AG04450 (cell line): ENCODE measurements at regions not wholly inside any gene's neighbourhood (a gene's known extent, or its start where the extent isn't known, plus 50 kb on each side); places are given as distances from the start of the nearest gene placed in this dataset.

Experiments used
- CTCF ChIA-PET: fragments of 300-600, 350-600 bp; formaldehyde crosslinking; extraction: SDS; loops from one replicate; lab custom pipeline; 2022; ENCODE audit warnings: antibody characterized with exemption, inconsistent platforms; lab: Charles Lee
- POLR2A ChIA-PET: fragments of 350-600 bp; formaldehyde crosslinking; extraction: SDS; loops from one replicate; lab custom pipeline; 2021; ENCODE audit warnings: antibody characterized with exemption, inconsistent platforms; lab: Yijun Ruan, JAX
- DNase-seq: peaks from one replicate; pipeline ENCODE4 v3.0.0-alpha.2; 2011; ENCODE audit warnings: low read depth, low spot score
- H3K27ac ChIP-seq: one replicate; pipeline ENCODE4 v1.5.1; 2012; ENCODE audit warnings: low read depth, low read length, control low read depth
- H3K27me3 ChIP-seq: one replicate; pipeline ENCODE4 v1.6.0; 2012; ENCODE audit warnings: low read length; ENCODE audit not compliant: control insufficient read depth, insufficient read depth
- H3K4me3 ChIP-seq: 2 replicates; pipeline ENCODE4 v1.5.1; 2011; ENCODE audit warnings: mild to moderate bottlenecking, low read depth, low read length, control low read depth
- H3K9me3 ChIP-seq: 2 replicates; pipeline ENCODE4 v1.5.1; 2012; ENCODE audit warnings: low read length; ENCODE audit not compliant: control insufficient read depth, insufficient read depth
- TF ChIP-seq, protein P1 (sequence below): IDR thresholded peaks from 2 replicates; pipeline ENCODE4 v1.5.1; 2011; ENCODE audit warnings: low read depth, low read length, control low read depth, inconsistent platforms

DNA sequence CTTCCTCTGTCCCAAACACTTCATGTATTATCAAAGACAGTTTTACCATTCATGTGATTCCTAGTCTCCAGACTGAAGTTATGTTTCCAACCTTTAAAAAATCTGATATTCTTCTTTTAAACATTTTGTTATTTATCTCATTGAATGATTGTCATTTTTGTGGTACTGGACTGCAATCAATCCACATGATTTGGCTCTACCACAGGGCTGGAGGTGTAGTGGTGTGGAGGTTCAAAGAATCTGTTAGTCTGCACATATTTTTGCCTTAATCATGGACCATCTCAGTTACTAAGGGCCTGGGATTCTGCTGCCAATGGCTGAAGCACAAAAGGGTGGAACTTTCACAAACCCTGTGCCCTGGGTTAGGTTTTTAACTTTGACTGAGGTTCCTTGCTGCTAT lies 164.1 kb upstream of the JAG1 start:
- TF ChIP-seq, protein P1, sequence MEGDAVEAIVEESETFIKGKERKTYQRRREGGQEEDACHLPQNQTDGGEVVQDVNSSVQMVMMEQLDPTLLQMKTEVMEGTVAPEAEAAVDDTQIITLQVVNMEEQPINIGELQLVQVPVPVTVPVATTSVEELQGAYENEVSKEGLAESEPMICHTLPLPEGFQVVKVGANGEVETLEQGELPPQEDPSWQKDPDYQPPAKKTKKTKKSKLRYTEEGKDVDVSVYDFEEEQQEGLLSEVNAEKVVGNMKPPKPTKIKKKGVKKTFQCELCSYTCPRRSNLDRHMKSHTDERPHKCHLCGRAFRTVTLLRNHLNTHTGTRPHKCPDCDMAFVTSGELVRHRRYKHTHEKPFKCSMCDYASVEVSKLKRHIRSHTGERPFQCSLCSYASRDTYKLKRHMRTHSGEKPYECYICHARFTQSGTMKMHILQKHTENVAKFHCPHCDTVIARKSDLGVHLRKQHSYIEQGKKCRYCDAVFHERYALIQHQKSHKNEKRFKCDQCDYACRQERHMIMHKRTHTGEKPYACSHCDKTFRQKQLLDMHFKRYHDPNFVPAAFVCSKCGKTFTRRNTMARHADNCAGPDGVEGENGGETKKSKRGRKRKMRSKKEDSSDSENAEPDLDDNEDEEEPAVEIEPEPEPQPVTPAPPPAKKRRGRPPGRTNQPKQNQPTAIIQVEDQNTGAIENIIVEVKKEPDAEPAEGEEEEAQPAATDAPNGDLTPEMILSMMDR = no peak
- H3K27ac ChIP-seq = no peak overlapping the region
- no peak for DNase-seq
- CTCF ChIA-PET = no interaction called here
- POLR2A ChIA-PET = no interaction called here
- no peak overlapping the region for H3K4me3 ChIP-seq
- no peaks in the 10 kb centered on the region for H3K9me3 ChIP-seq
- H3K27me3 ChIP-seq = no peaks in the 10 kb centered on the region

GRCh38 chr20:10842116-10842515 lies 168.3 kb upstream of the JAG1 start:
- DNase-seq = no peak
- Histone ChIP-seq H3K27ac (no peak overlapping the region), H3K9me3 (no peaks in the 10 kb centered on the region), H3K4me3 (no peak overlapping the region), H3K27me3 (no peaks in the 10 kb centered on the region)
- TF ChIP-seq, protein P1 = no peak
- ChIA-PET CTCF (no interaction called here), POLR2A (no interaction called here)

GRCh38 chr20:10843146-10843711 lies 169.4 kb upstream of the JAG1 start:
- DNase-seq = no peak
- CTCF ChIA-PET = no interaction called here
- H3K4me3 ChIP-seq = no peak overlapping the region
- no peak overlapping the region for H3K27ac ChIP-seq
- no peaks in the 10 kb centered on the region for H3K27me3 ChIP-seq
- H3K9me3 ChIP-seq = no peaks in the 10 kb centered on the region
- TF ChIP-seq, protein P1 = no peak
- POLR2A ChIA-PET = no interaction called here

DNA sequence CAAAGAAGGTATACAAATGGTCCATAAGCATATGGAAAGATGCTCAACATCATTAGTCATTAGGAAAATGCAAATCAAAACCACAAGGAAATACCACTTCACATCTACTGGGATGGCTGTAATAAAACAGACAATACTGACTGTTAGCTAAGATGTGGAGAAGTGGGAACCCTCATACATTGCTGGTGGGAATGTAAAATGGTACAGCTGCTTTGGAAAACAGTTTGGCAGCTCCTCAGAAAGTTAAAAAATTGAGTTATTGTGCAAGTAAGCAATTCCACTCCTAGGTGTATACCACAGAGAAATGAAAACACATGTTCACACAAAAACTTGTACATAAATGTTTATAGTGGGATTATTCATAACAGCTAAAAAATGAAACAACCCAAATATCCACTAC lies 173.0 kb upstream of the JAG1 start:
- ChIA-PET POLR2A (no interaction called here), CTCF (interaction anchor here (0.8 kb wide), 1 partner anchor 172 kb away, joined by 3 read pairs; no protein-coding TSS in a partner anchor)
- no peak overlapping the region for H3K27ac ChIP-seq
- H3K9me3 ChIP-seq = no peaks in the 10 kb centered on the region
- DNase-seq = no peak
- H3K27me3 ChIP-seq = no peaks in the 10 kb centered on the region
- TF ChIP-seq, protein P1 = no peak
- no peak overlapping the region for H3K4me3 ChIP-seq

DNA sequence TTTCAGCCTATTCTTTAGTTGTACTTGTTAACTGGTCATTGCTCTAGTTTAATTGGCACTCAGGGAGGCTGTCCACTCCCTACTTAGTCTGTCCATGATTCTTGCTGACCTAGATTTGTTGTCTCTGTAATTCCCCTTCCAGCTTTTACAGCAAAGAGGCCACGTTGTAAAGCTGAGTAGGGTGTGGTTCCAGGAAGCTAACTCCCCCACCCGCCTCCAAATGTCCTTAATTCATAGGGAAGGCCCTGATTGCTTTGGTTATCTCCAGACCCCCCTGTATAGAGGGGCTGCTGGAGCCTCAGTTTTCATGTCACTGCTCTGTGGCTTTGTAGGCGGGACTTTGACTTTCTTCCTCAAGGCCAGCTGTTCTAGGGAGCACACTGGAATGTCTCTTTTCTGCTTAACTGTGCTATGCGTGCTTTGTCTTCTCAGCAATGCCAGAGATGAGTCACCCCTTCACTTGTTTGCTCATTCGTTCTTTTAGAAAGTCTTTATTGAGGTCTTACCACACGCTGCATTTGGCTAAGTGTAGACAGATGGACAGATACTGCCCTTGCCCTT lies 175.1 kb upstream of the JAG1 start:
- CTCF ChIA-PET = no interaction called here
- Histone ChIP-seq H3K27ac (peak overlapping the region; percentile 40), H3K27me3 (no peaks in the 10 kb centered on the region), H3K9me3 (no peaks in the 10 kb centered on the region), H3K4me3 (no peak overlapping the region)
- TF ChIP-seq, protein P1 = no peak
- POLR2A ChIA-PET = interaction anchor here (0.7 to 1.9 kb wide), 2 partner anchors 14 to 76 kb away, joined by 3 to 6 read pairs; no protein-coding TSS in a partner anchor
- peak; percentile 72 for DNase-seq
